NCI-H748 (cell line): ENCODE measurements at regions not wholly inside any gene's neighbourhood (a gene's known extent, or its start where the extent isn't known, plus 50 kb on each side); places are given as distances from the start of the nearest gene placed in this dataset.
A peak's percentile ranks its signal among the peaks of the same experiment; 100 is the strongest.
"Not testable (repeated sequence)": the region's sequence is repeated elsewhere in the genome, so short reads cannot be mapped to it uniquely, and the experiment has no call there.

ENCODE experiments used
- DNase-seq: peaks from one replicate; lab custom pipeline; 2025; ENCODE audit not compliant: unreplicated experiment; lab: John Stamatoyannopoulos, UW

DNA sequence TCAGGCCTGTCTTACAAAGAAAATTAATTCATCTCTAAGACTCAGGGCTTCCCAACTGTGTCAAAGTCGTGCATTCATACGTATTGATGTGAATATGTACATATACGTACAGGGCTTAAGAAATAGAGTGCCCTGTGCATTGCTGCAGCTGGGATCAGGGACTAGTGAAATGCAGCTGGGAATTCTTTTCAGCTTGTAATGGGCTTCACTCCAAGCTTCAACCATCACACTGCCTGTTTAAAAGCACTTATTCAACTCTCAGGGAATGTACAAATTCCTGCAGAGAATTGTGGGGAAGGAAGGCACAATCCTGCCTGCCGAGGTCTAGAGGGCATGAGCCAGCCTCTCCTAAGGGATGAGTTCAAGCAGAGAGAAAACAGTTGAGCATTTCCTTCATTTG is 59.6 kb upstream of the MAN2A1 start:
- DNase-seq: no peak

DNA sequence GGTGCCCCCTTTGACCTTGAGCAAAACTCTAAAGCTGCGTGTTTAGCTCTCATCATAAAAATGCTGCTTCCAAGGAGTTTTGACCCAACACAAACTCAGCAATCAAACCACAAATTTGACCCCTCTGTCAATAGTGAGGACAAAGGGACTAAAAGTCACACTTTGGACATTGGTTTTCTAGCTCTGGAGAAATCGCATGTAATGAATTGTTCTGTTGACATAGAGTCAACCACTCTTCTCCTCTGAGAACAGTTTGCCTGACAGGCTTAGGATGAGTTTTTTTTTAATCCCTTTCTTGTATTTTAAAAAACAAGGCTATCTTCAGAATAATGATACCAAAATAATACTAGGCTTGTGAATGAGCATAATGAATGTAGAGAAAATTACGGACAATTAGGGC is 61.1 kb upstream of the MAN2A1 start:
- DNase-seq: no peak

DNA sequence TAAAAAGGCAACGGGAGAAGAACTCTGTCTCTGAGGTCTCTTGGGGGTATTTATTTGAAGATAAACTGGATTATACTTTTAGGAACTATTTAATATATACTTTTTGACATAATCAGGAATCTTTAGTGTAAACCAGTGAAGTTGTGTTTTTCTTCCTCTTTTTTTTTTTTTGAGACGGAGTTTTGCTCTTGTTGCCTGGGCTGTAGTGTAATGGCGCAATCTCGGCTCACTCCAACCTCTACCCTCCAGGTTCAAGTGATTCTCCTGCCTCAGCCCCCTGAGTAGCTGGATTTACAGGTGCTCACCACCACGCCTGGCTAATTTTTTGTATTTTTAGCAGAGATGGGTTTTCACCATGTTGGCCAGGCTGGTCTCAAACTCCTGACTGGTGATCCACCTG is 68.5 kb upstream of the MAN2A1 start:
- DNase-seq: not testable (repeated sequence)

DNA sequence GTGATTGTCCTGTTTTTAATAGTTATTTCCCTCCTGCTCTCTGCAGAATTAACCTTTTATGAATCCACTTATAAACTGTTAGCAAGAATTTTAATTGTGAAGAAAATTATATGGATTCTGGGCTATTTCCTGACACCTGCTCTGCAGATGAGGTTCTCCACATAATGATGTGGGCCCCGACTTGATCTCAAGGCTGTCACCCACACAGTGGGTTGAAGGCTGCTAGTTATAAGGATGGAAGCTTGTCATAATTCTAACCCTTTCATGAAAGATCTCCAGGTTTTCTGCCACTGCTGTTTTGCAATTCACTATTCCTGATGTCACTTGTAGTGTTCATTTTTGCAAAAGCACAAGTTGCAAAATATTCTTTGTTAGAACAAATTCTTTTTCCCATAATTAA is 69.1 kb upstream of the MAN2A1 start:
- no peak for DNase-seq

DNA sequence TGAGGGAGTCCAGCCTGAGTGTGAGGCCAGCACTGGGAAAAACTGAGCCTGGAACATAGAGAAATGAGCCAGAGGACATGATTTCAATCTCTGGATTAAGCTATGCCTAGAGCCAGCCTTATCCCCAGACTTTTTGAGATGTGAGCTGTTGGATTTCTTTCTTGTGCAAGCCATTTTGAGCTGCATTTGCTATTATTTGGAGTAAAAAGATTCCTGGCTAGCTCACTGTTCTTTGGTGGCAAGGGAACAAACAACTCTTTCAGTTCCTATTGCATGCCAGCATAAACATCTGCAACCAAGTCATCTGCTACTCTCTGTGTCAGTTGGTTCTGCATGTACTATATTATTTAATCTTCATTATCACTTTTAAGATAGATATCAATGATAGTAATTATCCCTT is 70.1 kb upstream of the MAN2A1 start:
- no peak for DNase-seq

DNA sequence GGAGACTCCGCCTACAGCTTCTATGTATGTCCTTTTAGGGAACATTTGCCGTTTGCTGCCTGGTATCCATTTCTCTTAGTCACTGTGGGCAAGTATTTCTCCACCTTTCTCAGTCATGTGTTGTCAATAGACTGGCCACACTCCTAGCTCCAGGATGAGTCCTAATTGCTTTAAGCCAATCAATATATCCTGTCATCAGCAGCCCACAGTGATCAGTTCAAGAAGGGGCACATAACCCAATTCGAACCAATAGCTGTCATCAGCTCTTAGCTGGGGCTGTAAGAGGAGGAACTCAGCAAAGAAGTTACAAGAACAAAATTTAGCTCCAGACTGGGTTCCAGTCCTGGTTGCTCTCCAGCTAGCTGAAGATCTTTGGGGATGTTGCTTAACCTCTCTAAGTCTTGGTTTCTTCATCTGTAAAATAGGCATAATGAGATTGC is 70.7 kb upstream of the MAN2A1 start:
- no peak for DNase-seq

DNA sequence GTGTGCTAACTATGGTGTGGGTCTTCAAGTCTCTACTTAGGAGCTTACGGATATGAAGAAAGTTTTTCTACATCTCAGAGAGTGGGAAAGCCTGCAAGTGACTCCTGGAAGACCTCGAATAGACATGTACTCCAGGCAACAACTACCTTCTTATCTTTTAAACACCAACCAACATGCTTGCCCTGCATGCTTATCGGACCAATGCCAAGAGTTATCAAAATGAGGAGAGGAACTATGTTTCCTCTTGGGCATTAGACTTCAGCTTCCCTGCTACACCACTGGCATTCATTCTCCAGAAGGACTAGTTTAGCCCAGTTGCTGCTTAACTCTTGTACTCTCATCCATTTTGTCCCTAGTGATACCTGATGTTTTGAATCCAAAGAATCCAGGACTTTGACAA is 74.7 kb upstream of the MAN2A1 start:
- no peak for DNase-seq

DNA sequence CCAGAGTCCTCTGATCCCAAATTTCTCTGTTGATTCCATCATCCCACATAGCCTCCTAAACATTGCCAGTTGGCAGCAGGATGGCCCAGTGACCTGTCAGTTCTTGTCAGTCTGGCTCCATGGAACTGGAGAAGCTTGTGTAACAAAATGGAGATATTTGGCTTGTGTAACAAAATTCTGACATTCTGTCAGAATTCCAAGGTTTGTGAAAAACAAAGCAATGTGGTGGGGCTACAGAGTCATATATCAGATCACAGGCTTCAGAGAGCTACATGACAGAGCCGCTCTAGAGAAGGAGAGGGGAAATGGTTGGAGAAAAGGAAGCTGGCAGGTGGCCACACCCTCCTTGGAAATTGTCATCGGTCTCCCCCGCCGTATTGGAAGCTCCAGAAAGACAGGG is 75.4 kb upstream of the MAN2A1 start:
- no peak for DNase-seq

DNA sequence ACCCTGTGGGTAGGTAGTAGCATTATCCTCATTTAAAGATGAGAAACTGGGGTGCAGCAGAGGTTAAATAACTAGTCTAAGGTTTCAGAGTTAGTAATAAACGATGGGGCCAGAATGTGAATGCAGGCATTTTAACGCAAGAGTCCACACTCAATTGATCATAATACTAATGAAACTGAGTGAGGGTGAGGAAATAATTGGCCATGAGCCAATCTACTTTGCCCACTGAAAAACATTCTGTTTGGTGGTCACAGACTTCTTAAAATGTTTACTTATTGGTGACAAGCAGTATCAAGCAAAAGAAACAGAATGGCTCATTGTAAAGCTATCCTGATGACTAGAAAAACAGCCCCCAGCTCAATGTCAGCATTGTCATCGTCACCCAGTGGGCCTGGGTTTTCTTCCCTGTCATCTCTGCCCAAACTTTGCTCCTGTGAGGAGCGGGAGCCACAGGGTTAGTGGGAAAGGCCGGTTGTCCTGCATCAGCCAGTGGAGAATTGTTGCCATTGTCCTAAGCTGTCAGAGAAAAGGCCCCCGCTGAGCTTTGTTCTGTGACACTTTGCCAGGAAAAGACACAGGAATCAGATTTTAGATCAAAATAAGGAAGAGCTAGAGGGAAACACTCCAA is 77.3 kb upstream of the MAN2A1 start:
- no peak for DNase-seq

DNA sequence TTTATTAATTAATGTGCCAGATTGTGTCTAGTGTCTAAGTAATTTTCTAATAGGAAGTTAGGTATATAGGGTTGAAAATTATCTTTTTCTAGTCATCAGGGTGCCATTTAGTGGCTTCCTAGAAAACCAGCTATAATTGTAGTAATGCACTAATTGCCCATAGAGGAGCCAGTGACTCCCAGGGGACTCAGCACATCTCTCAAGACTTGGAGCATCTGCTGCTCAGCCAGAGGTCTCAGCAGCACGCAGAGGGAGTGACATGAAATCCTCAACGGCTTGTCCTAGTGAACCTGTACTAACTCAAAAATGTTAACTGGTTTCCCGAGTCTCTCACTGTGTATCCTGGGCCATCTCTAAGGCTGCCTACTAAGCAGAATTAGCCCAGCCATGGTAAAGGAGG is 78.2 kb upstream of the MAN2A1 start:
- no peak for DNase-seq

DNA sequence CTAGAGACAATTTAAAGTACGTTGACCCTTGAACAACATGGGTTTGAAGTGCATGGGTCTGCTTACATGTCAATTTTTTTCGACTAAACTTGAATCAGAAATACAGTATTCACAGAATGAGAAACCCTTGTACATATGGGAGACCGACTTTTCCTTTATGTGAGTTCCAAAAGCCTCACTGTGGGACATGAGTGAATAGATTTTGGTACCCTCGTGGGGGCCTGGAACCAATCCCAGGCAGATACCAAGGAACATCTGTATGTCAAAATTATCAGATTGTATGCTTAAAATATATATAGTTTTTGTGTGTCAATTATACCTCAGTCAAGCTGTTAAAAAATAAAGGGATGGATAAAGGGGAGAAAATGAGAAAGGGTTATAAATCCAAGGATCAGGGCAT is 78.7 kb upstream of the MAN2A1 start:
- no peak for DNase-seq

DNA sequence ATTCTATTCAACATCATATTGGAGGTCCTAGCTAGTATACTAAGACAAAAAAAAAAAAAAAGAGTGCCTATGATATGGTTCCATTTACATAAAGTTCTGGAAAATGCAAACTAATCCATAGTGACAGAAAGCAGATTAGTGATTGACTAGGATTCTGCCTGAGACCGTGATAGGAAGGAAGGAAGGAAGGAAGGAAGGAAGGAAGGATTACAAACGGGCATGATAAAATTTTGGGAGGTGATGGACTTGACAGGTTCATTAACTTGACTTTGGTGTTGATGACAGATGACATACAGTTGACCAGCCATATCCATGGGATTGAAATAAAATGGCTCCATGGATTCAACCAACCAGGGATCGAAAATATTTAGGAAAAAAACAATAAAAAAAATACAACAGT is 79.1 kb upstream of the MAN2A1 start:
- no peak for DNase-seq

DNA sequence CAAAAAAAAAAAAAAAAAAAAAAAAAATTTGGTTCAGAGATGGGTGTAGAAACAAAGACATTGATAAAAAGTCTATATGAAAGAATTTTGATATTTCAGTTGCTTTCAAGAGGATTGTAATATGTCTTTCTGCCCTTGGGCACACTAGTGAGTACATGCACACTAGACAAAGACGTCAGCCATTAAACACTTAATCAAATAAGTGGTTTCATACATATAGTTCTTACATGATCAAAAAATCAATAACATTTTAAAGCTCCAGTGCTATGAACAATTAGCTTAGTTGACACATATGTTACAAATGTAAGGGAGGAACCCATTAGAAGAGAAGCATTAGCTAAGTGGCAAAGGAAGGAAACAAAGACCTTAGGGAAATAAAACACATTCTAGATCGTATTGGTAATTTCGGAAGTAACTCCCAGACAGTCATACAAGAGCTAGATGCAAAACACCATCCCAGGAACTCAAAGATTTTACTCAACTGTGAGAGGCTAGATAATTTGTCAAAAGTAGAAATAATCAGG is 84.5 kb upstream of the MAN2A1 start:
- DNase-seq: peak; percentile 3

DNA sequence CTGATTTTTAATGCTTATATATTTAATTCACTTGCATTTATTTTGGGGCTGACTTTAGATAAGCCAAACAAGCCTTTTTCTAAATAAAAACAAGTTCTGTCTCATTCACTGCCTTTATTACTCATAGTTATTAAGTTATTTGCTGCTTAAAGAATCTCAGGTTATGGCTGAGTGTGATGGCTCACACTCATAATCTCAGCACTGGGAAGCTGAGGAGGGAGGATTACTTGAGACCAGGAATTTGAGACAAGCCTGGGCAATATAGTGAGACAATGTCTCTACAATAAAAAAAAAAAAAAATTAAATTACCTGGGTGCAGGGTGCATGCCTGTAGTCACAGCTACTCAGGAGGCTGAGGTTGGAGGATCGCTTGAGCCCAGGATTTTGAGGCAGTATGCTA is 85.0 kb upstream of the MAN2A1 start:
- DNase-seq: no peak

DNA sequence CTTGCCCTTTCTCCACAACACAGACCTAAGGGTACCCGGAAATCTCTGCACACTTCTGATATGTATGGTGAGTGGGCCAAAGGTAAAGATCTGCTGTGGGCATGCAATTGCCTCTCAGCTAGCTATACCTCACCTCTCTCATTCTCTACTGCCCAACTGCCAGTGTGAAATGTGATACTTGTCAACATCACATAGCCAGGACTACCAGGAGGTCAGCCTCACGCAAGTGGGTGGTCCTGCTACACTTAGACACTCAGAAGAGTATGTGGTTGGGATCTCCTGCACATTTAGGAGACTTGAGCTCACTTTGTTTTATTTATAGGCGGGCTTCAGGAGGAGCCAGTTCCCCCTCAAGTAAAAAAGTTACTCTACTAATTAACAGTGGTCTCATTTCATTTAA is 88.0 kb upstream of the MAN2A1 start:
- DNase-seq: no peak

DNA sequence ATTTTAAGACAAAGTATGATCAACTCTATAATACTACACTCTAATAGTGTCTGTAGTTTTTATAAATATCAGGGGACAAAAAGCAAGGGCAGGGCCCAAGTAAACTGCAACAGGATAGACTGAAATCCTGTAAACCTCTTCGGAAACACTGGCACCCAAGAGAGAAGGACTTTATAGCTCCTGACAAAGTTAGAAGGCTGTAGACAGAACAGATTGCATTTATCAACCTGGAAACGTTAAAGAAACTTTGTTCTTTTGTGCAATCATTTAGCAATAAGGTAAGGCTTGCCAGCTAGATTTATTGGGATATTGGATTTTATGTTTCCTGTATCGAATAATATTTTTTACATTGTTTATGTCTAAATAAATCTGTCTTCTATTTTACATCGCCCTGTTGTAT is 91.8 kb upstream of the MAN2A1 start:
- DNase-seq: no peak

DNA sequence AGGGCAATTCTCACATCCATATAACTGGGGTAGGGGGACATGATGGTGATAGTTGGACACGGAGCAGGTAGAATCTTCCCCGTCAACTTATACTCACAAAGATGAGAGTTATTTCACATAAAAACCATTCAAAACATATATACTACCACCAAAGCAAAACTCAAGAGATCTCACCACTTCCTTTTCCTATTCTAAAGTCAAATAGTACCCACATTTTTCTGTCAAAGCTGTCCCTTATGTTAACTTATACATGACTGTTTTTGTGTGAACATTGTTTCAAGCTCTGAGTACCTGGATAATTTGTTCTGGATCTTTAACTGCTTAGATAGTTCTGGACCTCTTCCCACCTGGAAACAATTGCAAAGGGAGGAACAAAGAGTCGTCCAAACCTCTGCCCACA is 95.5 kb upstream of the MAN2A1 start:
- DNase-seq: no peak

DNA sequence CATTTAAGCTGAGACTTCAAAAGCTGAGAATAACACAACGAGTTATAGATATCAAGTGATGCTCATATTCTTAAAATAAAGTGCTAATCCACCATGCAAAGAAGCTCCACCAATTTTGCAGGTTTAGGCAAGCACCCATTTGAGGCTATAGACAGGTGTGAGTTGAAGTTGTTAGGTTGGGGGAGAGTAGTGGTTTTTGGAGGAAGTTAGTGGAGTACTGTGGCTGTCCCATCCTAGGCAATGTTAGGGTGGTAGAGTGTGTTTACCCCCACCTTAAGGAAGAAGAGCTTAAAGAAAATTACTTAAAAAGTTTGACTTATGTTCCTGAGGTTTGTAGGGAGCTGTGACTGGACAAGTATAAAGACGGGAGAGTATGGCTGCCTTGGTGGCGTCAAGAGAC is 98.9 kb upstream of the MAN2A1 start:
- no peak for DNase-seq

DNA sequence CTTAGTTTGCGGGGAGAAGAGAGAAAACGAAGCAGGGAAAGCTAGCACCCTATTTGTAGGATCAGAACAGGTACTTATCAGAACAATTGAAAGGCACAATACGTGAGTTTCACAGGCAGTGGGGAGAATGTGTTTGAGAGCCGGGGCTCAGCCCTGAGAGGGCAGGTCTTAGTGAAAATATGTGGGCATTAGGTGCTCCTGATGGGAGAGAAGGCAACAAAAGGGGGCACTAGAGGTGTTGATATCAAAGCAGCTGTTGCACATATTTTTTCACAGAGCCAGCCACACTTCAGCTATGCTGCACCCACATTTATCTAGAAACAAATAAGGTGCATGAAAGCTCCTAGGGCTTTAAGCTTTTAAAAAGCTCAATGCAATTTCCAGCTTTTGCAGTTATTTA is 99.7 kb upstream of the MAN2A1 start:
- no peak for DNase-seq

DNA sequence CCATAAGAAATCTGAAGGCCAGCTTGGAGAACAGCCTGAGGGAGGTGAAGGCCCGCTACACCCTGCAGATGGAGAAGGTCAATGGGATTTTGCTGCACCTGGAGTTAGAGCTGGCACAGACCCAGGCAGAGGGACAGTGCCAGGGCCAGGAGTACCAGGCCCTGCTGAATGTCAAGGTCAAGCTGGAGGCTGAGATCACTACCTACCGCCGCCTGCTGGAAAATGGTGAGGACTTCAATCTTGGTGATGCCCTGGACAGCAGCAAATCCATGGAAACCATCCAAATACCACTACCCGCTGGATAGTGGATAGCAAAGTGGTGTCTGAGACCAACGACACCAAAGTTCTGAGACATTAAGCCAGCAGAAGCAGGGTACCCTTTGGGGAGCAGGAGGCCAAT is 100.5 kb upstream of the MAN2A1 start:
- no peak for DNase-seq

DNA sequence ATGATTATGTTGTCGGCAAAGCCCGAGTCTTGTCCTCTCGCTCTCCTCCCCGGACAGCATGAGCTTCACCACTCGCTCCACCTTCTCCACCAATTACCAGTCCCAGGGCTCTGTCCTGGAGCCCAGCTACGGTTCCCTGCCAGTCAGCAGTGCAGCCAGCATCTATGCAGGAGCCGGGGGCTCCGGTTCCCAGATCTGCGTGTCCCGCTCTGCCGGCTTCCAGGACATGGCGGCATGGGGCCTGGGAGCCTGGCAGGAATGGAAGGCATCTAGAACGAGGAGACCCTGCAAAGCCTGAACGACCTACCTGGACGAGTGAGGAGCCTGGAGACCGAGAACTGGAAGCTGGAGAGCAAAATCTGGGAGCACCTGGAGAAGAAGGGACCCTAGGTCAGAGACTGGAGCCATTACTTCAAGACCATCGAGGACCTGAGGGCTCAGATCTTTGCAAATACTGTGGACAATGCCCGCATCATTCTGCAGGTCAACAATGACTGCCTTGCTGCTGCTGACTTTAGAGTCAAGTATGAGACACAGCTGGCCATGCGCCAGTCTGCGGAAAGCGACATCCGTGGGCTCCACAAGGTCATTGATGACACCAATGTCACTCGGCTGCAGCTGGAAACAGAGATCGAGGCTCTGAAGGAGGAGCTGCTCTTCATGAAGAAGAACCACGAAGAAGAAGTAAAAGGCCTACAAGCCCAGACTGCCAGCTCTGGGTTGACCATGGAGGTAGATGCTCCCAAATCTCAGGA is 101.3 kb upstream of the MAN2A1 start:
- no peak for DNase-seq

DNA sequence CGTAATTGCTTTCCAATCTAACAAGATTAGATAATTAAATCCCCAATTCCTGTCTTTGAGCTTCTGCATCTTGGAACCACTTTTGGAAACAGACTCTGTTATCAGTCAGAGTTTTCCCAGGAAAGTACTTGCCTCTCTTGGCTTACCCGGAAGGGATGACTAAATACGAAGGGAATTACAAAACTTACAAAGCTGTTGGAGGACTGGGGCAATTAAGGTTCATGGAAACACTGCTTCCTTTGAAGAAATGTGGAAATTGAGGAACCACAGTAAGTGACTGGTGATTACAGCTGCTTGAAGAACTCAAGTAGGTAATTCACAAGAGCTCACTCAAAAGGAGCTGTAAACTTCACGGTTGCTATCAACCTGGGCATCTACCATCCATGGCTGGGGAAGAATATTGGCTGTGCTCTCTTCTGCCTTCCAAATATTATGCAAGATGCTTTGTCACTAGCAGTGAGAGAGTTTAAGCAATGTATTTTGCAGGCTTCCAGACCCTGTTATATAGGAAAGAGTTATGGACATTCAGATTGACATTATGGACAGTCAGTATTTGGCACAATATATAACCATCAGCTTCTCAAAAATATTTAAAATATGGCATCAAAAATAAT is 104.6 kb upstream of the MAN2A1 start:
- DNase-seq: no peak
